22Rv1 (cell line): ENCODE measurements at regions not wholly inside any gene's neighbourhood (a gene's known extent, or its start where the extent isn't known, plus 50 kb on each side); places are given as distances from the start of the nearest gene placed in this dataset.

Experiments used
- H3K27ac ChIP-seq: fragments of 450-650 bp; 2 replicates; pipeline ENCODE4 v1.5.1; 2017
- CTCF ChIP-seq: fragments of 450-650 bp; IDR thresholded peaks from 2 replicates; pipeline ENCODE4 v1.5.1; 2017; ENCODE audit warnings: mild to moderate bottlenecking
- ZFX ChIP-seq: fragments of 450-650 bp; IDR thresholded peaks from 2 replicates; pipeline ENCODE4 v1.6.1; 2017; ENCODE audit warnings: antibody characterized with exemption, borderline replicate concordance

GRCh38 chr9:73701415-73702057 lies 549.9 kb downstream of the ANXA1 start:
- no peak for TF ChIP-seq ZFX
- no peak for TF ChIP-seq CTCF

GRCh38 chr9:73714294-73714693 lies 562.6 kb downstream of the ANXA1 start:
- TF ChIP-seq CTCF = no peak
- H3K27ac ChIP-seq = no peak overlapping the region

More at GRCh38 chr9:73701415-73702057, 549.9 kb downstream of the ANXA1 start:
- no peak overlapping the region for H3K27ac ChIP-seq

GRCh38 chr9:73715591-73715990 lies 563.9 kb downstream of the ANXA1 start:
- TF ChIP-seq ZFX (no peak), CTCF (no peak)
- no peak overlapping the region for H3K27ac ChIP-seq

- H3K27ac ChIP-seq = no peak overlapping the region
- TF ChIP-seq CTCF (no peak), ZFX (no peak)
Measured at GRCh38 chr9:73719660-73720059, 568.0 kb downstream of the ANXA1 start.

GRCh38 chr9:73720601-73721000 lies 568.9 kb downstream of the ANXA1 start:
- H3K27ac ChIP-seq = no peak overlapping the region
- TF ChIP-seq ZFX (no peak), CTCF (no peak)

GRCh38 chr9:73736270-73736669 lies 584.6 kb downstream of the ANXA1 start:
- no peak overlapping the region for H3K27ac ChIP-seq
- TF ChIP-seq CTCF = no peak
- no peak for TF ChIP-seq ZFX

- H3K27ac ChIP-seq = no peak overlapping the region
- no peak for TF ChIP-seq ZFX
- TF ChIP-seq CTCF = no peak
Measured at GRCh38 chr9:73738741-73739530, 587.3 kb downstream of the ANXA1 start.
